ENCODE measurements at regions not wholly inside any gene's neighbourhood (a gene's known extent, or its start where the extent isn't known, plus 50 kb on each side); places are given as distances from the start of the nearest gene placed in this dataset.

- no peaks in the 10 kb centered on the region for H4K20me1 ChIP-seq (ENCODE audit: insufficient read depth)
- intact Hi-C loops (cut with micrococcal nuclease), result no loop called here
- ChIA-PET POLR2A (no interaction called here), RAD21 (ENCODE audit: low non-redundant PET in 1 of 2, low total read pairs in 2 of 2, uncharacterized antibody in 2 of 2, unreplicated experiment in 2 of 2) (no interaction called here), CTCF (no interaction called here)
- no peak overlapping the region for H3K4me2 ChIP-seq (ENCODE audit: low read length)
- no peak overlapping the region for H2AFZ ChIP-seq (ENCODE audit: low read depth, low read length, poor library complexity, severe bottlenecking)
- no peaks in the 10 kb centered on the region for H3K36me3 ChIP-seq (ENCODE audit: control insufficient read depth in 1 of 2, insufficient read depth in 2 of 2, low read length in 2 of 2)
- ATAC-seq (no peak), DNase-seq (ENCODE audit: low read depth, low spot score) (no peak)
- H3K9ac ChIP-seq (ENCODE audit: low read length), result no peak overlapping the region
- no peak overlapping the region for H3K27ac ChIP-seq (ENCODE audit: low read depth, low read length)
- H3K27me3 ChIP-seq (ENCODE audit: insufficient read depth, low read length), result no peaks in the 10 kb centered on the region
- H3K9me3 ChIP-seq (ENCODE audit: control insufficient read depth in 1 of 2, insufficient read depth in 1 of 2, low read depth in 1 of 2, low read length in 2 of 2), result no peaks in the 10 kb centered on the region
- no TSS peak for BruUV-seq (replicated peaks)
- no peak overlapping the region for H3K4me3 ChIP-seq (replicated peaks in 1 of 2; ENCODE audit: low read depth in 1 of 2, low read length in 2 of 2)
- TF ChIP-seq ZNF274 (IDR thresholded peaks at IDR 0.05; ENCODE audit: low read depth, low read length) (no peak), CBX3 (IDR thresholded peaks at IDR 0.05; ENCODE audit: low read depth) (no peak), EZH2 (IDR thresholded peaks at IDR 0.05) (no peak), POLR2A (IDR thresholded peaks at IDR 0.05; ENCODE audit: borderline replicate concordance, extremely low read depth, insufficient read depth, insufficient read length) (no peak), TCF7L2 (IDR thresholded peaks at IDR 0.05; ENCODE audit: borderline replicate concordance, extremely low read depth, insufficient read depth, insufficient read length) (no peak), JUND (IDR thresholded peaks at IDR 0.05) (no peak), CEBPB (IDR thresholded peaks at IDR 0.05; ENCODE audit: low read depth) (no peak), FOSL1 (IDR thresholded peaks at IDR 0.05; ENCODE audit: low read depth) (no peak), YY1 (IDR thresholded peaks at IDR 0.05; ENCODE audit: extremely low read depth, insufficient replicate concordance, low read depth, low read length) (no peak), RAD21 (IDR thresholded peaks at IDR 0.05; ENCODE audit: low read depth) (no peak), ZFX (IDR thresholded peaks at IDR 0.05) (no peak), SP1 (IDR thresholded peaks at IDR 0.05; ENCODE audit: low read depth) (no peak), CTCF (IDR thresholded peaks at IDR 0.05 in 2 of 3, conservative IDR thresholded peaks at IDR 0.05 in 1 of 3; ENCODE audit: borderline replicate concordance in 1 of 3, insufficient read depth in 1 of 3, low read depth in 2 of 3, low read length in 2 of 3) (no peak), SIN3A (IDR thresholded peaks at IDR 0.05; ENCODE audit: low read depth) (no peak), SRF (IDR thresholded peaks at IDR 0.05; ENCODE audit: low read depth) (no peak), MAX (IDR thresholded peaks at IDR 0.05) (no peak)
- H3K4me1 ChIP-seq (ENCODE audit: control insufficient read depth in 1 of 2, insufficient read depth in 2 of 2, low read length in 2 of 2), result peaks cover 5% of the 10 kb centered on the region in 2 experiments; a peak in 3 of 4 replicates
- no peaks in the 10 kb centered on the region for H3K79me2 ChIP-seq (ENCODE audit: insufficient read depth, low read length)
- H3K9me2 ChIP-seq (ENCODE audit: insufficient read depth), result no peaks in the 10 kb centered on the region
These were observed 60.3 kb downstream of the EOMES start for GRCh38 chr3:27661797-27662196.
